ENCODE measurements at regions not wholly inside any gene's neighbourhood (a gene's known extent, or its start where the extent isn't known, plus 50 kb on each side); places are given as distances from the start of the nearest gene placed in this dataset.

GRCh38 chr3:180829409-180830405 is 82.8 kb upstream of the FXR1 start:
- TF ChIP-seq CTCF (IDR thresholded peaks at IDR 0.05; ENCODE audit: low read depth, low read length, poor library complexity, severe bottlenecking) (no peak), EZH2phosphoT487 (IDR thresholded peaks at IDR 0.05; ENCODE audit: borderline replicate concordance, low read length) (no peak)
